Eye (tissue), 1 donor: ENCODE measurements at regions not wholly inside any gene's neighbourhood (a gene's known extent, or its start where the extent isn't known, plus 50 kb on each side); places are given as distances from the start of the nearest gene placed in this dataset.

Experiments
- DNase-seq: peaks from one replicate; pipeline ENCODE4 v3.0.0-alpha.2; 2015

DNA sequence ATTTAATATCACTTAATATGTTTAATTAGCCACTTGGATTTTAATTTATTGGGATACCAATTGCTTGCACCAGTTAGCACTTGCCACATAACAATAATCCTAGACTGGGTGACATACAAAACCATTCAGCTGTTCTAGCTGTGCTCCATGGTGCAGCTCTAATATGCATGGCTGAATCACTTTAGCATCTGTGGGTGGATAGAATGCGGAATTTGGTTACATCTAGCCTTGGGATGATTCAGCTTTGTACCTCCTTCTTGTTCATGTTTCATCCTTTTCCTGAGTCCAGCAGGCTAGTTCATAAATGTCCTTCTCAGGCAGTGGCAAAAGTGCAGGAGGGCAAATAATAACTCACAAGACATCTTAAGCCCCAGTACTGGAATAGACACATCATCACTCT, 1263.0 kb downstream of the LRFN5 start:
- DNase-seq, result no peak

DNA sequence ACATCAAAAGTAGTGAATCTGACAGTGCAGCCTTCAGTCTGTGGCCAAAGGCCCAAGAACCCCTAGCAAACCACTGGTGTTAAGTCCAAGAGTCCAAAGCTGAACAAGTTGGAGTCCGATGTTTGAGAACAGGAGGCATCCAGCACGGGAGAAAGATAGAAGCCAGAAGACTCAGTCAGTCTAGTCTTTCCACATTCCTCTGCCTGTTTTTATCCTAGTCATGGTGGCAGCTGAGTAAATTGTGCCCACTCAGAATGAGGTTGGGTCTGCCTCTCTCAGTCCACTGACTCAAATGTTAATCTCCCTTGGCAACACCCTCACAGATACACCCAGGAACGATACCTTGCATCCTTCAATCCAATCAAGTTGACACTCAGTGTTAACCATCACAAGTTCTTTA, 1255.4 kb downstream of the LRFN5 start:
- DNase-seq, result peak; percentile 15

- no peak for DNase-seq
Measured at GRCh38 chr14:42860371-42860770, 1253.7 kb downstream of the LRFN5 start.

DNA sequence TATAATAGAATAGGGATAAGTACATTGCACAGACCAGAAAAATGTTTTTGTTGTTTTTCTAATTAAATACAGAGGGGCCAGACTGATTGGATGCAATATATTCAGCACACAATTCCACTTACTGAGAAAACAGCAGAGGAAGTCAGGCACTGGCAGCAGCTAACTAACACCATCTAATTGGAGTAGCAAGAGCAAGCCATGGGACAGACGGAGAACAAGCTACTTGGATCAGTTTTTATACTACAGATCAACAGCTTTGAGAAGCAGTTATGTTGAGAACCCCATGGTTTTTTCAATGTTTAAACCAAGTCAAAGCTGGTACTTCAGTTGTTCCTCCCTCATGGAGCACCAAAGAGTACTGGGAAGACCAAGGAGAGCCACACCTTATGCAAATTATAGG, 1249.4 kb downstream of the LRFN5 start:
- DNase-seq, result no peak

DNA sequence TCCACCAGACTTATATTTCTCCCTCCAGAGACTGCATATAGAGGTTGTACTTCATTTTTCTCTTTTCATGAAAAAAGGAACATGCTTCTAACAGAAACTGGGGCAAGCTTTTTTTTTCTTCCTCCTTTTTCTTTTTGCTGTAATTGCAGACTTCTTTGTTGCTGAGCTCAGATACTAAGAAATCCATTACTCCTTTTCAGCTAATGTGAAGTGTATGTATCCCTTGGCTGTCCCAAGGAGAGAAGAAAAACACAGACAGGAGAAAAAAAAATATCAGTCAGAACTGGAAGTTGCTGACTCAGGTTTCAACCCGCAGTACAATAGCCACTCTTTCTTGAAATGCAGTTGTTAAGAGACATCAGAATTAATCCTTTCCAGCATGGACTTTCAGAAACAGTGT, 1248.4 kb downstream of the LRFN5 start:
- peak; percentile 26 for DNase-seq

DNA sequence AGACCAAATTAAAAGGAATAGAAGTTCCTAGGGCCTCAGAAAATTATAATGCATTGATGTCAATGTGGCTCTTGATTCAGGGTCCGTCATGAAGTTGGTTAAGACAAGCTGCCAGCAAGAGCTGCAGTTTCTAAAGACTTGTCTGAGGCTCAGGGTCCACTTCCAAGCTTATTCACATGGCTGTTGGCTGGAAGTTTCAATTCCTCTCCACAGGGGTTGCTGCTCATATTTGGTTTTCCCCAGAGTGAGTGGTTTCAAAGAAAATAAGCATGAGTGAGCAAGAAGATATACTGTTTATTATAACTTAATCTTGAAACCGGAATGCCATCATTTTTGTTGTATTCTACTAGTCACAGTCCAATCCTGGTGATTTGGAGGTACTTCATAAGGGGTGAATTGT, 1247.4 kb downstream of the LRFN5 start:
- no peak for DNase-seq

DNA sequence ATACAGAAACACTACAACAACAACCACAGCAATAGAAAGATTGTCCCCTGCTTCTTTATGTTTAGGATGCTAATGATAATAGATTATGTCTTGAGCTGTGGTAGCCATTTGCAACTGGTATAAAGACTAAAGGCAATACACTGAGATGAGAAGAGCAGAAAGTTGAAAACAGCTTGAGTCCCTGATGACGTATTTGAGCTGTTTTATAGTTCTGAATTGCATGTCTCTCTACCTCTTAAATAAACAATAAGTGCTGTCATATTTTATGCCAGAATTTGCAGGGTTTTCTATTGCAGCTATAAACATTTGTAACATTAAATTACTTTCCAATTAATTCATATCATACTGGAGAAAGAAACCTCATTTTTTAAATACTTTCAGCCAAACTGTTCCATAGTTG, 1242.0 kb downstream of the LRFN5 start:
- DNase-seq, result no peak

DNA sequence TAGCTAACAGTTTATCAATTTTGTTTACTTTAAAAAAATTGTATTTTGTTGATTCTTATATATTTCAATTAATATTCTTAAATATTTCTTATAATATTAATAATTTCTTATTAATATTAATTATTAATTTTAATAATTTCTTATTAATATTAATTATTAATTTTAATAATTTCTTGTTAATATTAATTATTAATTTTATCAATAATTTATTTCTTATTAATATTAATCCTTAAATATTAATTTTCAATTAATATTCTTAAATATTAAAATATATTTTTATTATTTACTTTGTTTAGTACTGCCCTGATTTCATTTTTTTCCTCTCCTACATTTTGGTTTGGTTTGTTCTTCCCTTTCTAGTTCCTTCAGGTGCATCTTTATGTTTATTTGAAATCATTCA, 1208.1 kb downstream of the LRFN5 start:
- no peak for DNase-seq

DNA sequence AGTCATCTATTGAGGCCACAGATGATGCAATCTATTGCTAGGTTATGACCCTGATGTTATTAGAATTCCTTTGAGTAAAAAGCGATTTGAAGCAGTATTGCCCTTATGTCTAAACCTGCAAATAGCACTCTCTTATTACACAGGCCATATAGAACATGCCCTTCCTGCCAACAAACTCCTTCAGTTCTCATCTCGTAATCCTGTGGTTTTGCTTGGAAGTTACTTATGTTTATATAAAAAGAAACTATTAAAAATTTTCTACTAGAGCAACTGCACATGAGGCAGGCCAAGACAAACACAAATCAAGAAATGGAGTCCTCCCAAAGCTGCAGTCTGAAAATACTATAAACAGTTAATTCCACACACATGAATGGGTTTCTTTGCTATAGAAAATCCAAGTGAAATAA, 1200.2 kb downstream of the LRFN5 start:
- peak; percentile 53 for DNase-seq

DNA sequence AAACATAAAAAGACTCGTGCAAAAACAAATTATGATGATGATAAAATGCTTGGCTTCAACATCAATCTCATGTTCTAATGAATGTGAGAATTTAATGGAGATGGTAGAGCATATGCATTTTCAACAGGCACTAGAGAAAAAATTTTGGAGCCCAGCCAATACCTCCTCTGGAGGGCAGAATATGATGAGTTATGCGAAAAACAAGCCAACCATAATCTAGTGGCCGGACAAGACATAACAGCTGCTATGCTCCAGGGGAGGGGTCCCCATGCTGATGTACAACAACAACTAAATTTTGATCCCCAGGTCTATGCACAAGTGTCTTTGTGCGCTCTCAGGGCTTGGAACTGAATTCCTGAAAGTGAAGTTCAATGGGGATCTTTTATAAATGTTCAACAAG, 1197.5 kb downstream of the LRFN5 start:
- DNase-seq, result no peak

DNA sequence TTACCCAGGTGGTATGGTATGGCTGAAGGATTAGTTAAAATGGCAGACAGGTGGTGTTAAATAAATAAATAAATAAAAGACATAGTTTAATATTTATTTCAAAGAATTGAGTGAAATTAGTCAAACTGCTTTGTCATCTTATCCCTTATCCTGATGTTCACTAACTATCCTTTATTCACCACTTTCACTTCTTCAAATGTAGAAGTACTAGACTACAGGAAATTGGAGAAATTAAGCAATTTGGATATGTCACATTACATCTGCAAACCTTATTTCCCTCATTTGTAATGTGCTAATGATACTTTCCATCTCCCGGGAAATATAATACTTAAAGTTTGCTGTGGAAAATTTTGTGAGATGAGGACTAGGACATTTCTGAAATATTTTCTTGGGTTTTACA, 1195.7 kb downstream of the LRFN5 start:
- DNase-seq, result no peak

GRCh38 chr14:42792166-42792565, 1185.5 kb downstream of the LRFN5 start:
- DNase-seq, result no peak

DNA sequence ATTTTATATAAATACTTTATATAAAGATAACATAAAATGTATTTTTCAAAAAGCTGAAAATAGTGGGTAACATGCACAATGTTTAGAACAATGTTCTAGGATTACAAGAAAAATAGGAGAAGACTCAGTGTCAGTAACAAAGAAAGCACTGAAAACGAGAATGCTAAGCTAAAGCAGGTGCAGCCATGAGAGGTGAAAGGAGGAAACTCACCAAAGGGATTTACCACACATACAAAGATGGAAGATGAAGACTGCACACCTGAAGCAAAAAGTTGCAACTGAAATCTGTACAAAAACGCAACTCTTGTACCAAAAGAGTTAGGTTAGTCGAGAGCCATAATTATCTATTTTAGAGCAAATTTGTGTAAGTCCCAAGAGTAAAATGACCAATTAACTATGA, 1176.1 kb downstream of the LRFN5 start:
- no peak for DNase-seq

DNA sequence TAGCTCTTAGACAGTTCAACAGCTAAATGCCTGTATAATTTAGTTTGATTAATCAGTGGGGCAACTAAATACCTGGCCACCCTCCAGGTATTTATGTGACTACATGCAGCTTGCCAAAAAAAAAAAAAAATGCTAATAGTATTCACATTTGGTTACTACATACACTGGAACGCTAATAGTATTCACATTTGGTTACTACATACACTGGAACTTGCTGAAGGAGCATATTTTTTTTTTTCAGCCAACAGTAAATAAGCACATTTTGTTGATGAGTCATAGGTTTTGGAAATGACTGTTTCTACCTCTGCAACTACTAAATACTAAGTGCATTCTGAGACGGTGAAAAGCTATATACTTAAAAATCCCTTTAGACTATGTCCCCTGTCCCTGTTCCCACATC, 1172.3 kb downstream of the LRFN5 start:
- no peak for DNase-seq

DNA sequence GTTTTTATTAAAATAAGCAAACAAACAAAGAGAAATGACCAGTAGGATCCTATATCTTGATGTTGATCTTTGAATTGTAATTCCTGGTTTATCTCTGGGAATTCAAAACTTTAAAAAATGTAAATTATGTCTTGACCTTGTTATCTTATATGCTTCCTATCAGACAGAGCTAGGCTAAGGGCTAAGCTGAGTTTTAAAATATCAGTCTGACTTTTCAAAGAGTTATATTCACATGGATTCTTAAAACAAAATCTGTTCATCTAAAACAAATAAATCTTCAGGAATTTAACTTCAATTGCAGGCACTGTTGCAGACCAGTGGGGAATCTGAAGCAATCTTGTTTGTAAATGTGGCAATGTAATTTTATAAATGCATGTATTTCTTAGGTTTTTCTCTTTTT, 1144.1 kb downstream of the LRFN5 start:
- DNase-seq, result no peak

DNA sequence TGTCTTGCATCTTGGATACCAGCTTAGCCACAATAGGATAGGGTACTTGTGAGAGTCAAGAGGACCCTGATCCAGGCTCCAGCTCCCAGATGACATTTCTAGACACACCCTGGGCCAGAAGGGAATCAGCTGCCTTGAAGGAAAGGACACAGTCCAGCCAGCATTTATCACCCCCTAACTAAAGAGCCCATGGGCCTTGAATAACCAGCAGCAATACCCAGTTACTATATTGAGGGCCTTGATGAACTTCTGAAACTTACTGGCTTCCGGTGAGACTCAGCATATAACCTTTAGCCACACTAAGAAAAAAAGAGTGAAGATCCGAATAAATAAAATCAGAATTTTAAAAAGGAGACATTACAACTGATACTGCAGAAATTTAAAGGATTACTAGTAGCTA, 1135.4 kb downstream of the LRFN5 start:
- DNase-seq, result no peak

- DNase-seq, result no peak
Measured at GRCh38 chr14:42736408-42736807, 1129.7 kb downstream of the LRFN5 start.

- no peak for DNase-seq
Measured at GRCh38 chr14:42734041-42734440, 1127.4 kb downstream of the LRFN5 start.

GRCh38 chr14:42732005-42732404, 1125.3 kb downstream of the LRFN5 start:
- no peak for DNase-seq

- DNase-seq, result no peak
Measured at GRCh38 chr14:42731480-42731879, 1124.8 kb downstream of the LRFN5 start.

- DNase-seq, result no peak
Measured at GRCh38 chr14:42729681-42730080, 1123.0 kb downstream of the LRFN5 start.

DNA sequence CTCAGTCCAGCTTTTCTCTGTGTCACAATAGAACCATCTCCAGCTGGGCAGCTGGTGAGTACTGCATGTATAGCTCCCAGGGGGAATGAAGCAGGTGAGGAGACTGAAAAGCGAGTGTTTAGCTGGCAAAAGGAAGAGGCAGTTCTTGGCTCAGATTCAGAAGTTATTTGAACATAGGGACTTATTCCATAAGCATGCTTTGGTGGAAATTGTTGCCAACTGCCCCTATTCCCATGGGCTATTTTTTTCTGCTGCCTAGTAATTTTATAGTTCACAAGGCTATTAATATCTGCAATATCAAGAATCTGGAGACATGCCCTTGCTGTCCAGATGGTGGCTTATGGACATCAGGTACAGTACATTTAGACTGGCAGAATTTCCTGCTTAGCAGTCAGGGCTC, 1112.7 kb downstream of the LRFN5 start:
- peak; percentile 11 for DNase-seq

- no peak for DNase-seq
Measured at GRCh38 chr14:42715316-42715715, 1108.6 kb downstream of the LRFN5 start.

GRCh38 chr14:42710071-42710470, 1103.4 kb downstream of the LRFN5 start:
- no peak for DNase-seq

DNA sequence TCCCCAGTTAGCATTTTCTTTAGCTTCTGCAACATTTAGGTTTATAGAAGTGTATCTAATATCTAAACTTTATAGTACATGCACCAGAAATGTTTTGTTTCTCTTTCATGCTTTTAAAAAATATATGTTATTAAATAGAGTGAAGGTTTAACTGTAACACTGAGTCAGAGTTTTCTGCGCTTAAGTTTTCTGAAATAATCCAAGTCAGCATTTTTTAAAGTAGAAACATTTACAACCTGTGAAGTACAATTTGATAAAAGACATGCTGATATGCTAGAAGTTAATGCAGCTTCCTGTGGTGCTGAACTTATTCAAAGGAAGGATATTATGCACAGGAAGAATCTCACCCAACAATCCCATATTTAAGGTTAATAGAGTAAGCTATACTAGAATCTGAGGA, 1096.8 kb downstream of the LRFN5 start:
- DNase-seq, result no peak

- no peak for DNase-seq
Measured at GRCh38 chr14:42687421-42687820, 1080.7 kb downstream of the LRFN5 start.
